Stimulated activated CD4-positive, alpha-beta T cell treated with anti-CD3 and anti-CD28 coated beads, Interleukin-4, amount 100 ng/mL, for 48 hours (primary cell): ENCODE measurements at regions not wholly inside any gene's neighbourhood (a gene's known extent, or its start where the extent isn't known, plus 50 kb on each side); places are given as distances from the start of the nearest gene placed in this dataset.
"Not testable (repeated sequence)": the region's sequence is repeated elsewhere in the genome, so short reads cannot be mapped to it uniquely, and the experiment has no call there.

Source experiments
- DNase-seq, 2 donors: peaks; one replicate each; pipeline ENCODE4 v3.0.0-alpha.2; 2020; ENCODE audit warnings: low read depth in 2 of 2

DNA sequence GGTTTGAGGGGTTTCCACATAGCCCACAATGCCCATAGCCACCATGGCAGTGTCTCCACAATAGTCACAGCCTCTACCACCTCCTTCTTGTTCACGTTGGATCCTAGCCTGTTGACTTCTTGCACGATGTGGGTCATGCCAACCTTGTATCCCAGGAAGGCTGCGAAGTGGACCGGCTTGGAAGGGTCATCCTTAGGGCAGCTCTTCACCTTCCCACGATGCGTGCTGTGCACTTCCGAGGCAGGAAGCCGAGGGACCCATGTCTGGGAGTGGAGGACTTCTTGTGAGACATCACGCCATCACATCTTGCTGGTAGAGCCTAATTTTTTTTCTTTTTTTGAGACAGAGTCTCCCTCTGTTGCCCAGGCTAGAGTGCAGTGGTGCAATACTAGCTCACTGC, 144.6 kb upstream of the ASB18 start:
- DNase-seq, result no peak

DNA sequence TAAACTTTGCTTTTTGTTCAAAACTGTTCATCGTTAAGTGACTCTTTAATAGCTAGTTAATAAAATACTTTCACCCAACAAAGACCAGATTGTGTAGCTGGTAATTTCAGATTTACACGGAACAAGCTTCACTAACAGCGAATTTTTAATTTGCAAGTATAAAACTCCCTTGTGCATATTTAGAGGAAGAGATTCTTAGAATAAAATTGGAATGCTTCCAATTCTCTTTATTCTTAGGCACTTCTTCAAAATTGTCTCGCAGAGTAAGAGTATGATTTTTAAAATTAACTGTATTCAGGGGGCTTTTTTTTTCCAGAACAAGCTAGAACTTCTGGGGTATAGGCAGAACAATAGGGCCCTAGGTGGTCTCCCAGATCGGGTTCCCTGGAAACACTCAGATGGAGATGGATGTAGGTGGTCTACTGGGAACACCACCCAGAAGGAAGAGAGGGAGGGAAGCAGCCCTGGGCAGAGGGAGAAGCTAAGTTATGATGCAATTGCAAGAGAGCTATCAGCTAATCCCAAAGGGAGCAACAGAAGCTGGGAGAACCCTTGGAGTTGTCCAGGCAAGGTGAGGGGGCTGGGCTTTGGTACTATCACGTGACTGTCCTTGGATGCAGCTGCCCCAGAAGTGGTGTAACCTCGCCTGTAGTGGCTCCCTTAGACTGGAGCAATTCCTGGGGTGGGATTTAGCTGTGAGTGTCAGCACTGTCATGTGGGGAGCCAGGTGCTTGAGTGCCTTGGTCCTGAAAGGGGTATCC, 151.7 kb upstream of the ASB18 start:
- no peak for DNase-seq

DNA sequence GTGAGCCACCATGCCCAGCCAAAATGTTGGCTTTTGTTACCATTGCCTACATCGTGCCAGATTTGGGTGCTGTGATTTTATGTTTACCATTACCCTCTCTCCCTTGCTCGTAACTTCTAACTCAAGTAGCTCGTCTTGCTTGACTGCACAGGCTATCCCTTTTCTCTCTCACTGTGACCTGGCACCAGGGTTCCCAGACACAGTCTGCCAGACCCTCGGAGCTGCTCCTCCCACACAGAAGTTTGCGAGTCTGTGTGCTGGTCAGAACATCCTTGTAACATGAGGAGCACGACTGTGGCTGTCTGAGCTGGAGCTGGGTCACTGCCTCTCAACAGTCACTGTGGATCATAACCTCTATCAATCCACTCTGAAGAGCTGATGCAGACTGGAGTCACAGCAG, 152.5 kb upstream of the ACKR3 start:
- no peak for DNase-seq

DNA sequence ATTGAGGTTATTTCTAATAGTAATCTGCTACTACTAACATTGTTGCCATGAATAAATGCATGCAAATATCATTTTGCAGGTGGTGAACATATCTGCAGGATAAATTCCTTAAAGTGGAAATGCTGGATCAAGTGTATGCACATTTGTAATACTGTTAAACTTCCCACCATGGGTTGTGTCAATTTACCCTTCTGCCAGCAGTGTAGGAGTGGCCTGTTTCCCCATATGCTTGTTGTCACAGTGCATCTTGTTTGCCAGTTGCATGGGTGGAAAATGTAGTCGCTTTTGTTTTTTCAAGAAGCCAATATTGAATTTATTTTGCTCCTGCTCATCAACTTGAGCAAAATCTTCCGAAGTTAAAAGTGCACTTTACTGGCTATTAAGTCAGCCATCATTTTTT, 139.0 kb upstream of the ACKR3 start:
- no peak for DNase-seq

DNA sequence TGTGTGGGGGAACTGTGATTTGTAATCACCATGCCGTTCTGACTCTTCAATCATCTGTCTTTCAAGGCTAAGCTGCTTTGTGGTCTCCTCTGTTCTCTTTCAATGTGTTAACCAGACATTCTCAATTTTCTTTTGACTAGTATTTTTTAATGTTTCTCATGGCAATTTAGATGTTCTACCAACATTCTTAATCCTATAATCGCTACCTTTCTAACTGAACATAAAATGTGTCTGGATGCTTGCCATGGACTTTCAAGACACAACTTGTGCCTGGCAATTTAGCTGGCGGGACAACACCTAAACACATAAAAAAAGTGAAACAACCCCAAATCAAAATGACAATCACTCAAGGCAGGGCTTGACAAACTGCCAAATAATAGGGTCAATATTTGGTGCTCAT, 135.0 kb upstream of the ACKR3 start:
- DNase-seq, result no peak

DNA sequence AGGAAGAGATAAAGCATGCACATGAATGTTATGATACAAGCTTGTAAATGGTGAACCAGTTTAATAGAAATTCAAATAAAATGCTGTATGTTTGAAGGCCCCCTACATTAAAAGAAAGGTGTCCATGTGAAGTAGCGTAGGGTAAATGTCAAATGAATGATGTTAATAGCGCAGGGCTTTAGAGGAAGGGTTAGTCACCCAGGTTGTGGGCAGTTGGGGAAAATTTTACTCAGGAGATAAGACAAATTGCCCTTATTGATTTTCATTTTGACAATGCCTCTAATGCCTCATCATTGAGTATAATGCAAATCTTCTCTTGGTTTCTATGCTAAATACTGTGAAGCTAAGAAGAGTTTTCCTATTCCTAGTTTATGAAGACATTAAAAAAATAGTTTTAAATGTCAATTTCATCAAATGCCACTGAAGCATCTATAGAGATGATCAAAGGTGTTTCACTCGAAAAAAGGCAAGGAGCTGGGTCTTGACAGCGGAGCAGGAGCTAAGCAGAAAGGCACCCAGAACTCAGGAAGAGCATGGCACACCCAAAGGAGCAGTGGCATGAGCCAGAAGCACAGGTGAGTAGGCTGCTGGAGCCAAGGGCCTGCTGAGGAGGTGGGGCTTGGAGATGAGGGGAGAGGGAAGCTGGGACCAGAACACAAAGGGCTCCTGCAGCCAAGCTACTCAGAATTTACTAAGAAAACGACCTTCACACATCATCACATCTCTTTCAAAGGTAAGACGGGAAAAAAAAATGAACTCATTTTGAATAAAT, 129.3 kb upstream of the ACKR3 start:
- no peak for DNase-seq

DNA sequence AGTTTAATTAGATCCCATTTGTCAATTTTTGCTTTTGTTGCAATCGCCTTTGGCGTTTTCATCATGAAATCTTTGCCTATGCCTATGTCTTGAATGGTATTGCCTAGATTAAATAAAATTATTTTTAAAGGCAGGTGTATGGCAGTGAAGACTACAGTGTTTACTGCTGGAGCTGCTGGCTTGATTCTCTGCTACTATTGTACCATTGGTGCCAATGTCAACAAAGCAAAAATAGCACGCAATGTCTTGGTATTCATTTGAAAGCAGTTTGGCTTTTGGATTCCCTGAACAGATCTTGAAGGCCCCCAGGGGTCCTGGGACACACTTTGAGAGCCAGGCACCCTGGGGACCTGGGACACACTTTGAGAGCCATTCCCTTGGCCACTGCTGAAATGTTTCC, 125.4 kb upstream of the ACKR3 start:
- no peak for DNase-seq

DNA sequence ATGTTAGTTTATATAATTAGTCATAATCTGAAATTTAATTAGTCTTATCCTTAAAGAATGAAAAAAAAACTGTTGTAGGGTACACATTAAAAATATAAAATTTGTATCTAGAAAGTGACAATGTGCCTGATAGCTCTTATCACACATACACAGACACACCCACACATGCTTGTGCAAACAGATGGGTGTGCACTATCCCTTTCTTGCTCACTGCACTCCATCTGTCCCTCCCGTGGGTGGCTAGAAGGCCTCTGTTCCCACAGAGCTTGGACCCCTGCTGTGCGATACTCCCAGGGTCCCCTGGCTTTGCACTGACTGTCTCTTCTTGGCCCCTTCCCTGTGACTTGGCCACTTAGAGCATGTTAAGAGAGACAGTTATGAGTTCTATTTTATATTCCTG, 123.9 kb upstream of the ACKR3 start:
- DNase-seq, result no peak

DNA sequence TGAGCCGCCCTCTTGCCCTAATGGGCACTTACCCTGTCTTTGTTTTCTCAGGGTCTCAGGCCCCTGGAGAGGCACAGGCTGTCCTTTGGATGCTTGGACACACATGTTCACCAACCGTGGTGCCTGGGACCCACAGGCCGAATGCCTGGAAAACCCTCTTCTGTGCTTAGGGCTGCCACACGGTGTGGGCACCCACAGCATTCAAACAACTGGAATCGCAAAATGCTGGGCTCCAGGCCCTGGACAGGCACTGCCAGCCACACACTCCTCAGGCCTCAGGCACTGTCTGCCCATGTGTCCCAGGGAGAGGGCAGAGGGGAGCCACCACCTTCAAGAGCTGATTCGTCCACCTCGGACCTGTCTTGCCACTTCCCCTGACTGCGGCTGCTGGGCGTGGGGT, 123.1 kb upstream of the ACKR3 start:
- no peak for DNase-seq

DNA sequence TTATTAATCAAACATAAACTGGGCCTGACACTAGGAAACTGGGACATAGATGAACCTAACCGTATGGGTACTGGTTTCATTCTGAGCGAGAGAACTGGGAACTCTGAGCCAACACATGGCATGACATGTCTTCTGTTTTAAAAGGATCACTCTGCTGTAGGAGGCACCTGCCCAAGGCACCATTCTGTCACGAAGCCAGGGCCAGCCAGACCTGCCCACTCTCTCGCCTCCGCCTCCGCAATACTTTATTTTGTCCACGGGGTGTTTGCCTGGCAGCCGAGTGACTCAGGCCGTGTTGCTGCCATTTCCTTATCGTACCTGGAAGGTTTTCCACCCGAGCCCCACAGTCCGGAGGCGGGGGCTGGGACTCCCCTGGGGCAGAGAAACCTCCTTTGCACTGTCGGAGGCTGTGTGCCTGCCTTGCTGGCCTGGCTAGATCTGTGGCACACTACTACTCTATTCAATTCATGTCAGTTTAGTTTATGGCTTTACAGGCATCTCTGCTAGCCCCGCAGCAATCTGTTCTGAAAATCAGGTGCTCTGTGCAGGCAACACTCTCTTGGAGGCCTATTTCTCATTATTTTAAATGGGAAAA, 120.4 kb upstream of the ACKR3 start:
- no peak for DNase-seq

DNA sequence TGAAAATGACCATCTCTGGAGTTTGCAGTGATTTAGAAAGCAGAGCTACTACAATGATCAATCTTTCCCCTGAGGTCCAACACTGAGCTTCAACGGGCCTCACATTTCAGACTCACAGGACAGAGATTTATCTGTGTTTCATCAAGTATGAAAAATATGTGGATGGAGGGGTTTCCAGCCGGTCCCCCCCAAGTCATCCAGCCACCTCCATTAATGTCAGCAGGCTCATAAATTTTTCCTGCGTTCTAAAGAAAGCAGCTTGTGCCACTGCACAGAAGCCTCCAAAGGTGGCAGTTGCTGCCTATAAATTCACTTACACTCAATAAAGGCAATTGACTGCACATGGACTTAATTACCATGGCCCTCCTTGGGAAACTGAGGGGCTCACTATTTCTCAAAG, 117.4 kb upstream of the ACKR3 start:
- DNase-seq, result no peak

DNA sequence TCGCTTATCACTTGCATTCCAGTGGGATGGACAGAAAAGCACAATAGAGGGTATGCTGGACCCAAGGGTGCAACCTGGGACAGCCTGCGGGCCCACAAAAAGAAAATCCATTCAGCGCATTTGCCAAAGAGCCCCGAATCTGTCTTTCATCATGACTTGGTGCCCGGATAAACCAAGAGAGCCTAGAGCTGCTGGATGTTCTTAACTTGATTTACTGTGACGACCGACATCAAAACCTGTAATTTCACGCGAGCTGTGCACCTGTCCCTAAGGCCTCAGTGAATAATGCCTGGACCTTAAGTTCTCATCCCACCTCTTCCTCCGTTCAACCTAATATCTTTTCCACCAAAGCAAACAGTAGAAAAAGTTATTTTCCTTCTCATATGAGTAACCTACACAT, 115.5 kb upstream of the ACKR3 start:
- no peak for DNase-seq

DNA sequence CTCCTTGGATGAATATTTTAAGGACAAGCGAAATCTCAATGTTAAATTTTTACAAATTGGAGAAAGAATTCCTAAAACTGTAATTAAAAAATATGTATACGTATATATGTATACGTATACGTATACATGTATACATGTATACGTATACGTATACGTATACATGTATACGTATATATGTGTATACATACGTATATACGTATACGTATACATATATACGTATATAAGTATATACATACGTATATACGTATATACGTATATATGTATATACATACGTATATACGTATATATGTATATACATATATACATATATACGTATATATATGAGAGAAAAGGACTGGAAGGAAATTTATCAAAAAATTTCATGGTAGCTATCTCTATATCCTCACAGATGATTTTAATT, 110.2 kb upstream of the ACKR3 start:
- DNase-seq, result no peak

DNA sequence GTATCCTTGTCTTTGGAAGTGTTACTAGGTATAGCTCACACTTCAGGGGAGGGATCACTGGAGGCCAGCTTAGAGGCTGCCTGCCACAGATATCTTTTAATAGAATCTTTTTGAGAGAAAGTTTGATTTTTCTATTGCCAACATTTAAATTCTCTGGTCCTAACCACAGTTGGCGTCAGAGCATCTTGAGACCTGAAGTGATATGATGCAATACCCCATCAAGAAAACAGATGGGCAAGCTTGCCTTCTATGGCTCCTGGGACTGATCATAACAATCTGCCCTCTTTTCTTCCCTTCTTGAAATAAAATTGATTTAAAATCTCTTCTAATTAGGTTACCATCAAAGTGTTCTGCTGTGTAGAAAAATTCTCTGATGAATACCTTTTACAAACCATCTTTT, 105.5 kb upstream of the ACKR3 start:
- DNase-seq, result no peak

DNA sequence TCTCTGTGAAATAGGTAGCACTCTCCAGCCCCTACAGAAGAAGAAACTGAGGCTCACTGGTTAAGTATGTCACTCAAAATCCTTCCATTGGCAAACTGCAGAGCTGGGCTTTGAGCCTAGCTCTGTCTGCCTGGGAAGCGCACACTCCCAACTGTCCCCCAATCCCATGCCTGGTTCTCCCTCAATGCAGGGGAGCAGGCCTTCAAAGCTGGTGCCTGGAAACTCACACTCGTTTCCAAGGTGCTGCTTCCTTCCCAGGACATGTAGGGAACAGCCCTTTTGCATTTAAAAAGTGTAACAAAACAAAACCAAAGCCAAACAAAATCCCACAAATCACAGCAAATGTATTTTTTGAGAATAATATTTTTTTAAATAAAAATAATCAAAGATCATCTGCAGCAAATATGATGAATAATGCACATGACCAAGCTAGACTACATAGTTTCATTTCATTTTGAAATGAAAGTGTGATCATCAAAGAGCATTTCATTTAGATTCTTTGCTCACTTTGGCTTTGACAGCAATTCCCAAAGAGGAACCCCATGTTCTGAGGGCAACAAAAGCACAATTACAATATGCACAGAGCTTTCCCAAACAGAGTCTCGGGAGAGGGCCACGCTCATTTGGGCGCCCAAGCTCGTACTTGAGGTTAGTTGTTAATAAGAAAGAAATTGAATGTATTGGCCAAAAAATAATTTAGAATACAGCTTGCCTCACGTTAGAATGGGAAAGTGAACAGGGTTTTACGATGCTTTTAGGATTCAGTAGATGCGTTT, 96.7 kb upstream of the ACKR3 start:
- DNase-seq, result no peak

DNA sequence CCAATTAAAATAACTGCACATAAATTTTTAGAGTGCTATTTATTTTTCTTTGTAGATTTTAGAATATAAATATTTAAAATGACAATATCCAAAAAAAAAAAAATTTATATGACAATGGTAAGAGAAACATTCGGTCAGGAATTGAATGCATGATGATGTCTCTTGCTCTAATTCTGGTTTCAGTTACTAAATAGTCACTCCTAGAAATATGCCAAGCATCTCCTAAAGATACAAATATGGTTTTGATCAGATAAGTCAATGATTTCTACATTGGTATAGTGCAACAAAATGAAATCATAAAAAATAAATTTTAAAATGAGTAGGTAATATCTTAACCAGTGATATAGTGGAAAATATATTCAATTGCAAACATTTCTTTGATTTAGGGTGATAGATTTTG, 95.9 kb upstream of the ACKR3 start:
- DNase-seq, result no peak

DNA sequence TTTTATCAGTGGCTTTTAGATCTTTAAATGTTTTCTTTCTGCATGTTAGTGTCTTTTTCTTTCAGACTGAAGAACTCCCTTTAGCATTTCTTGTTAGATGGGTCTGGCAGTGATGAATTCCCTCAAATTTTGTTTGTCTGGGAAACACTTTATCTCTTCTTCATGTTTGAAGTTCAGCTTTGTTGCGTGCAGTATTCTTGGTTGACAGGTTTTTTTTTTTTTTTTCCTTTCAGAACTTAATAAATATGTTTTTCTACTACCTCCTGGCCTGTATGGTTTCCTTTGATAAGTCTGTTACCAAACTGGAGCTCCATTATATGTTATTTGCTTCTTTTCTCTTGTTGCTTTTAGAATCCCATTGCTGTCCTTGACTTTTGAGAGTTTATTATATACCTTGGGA, 89.8 kb upstream of the ACKR3 start:
- no peak for DNase-seq

DNA sequence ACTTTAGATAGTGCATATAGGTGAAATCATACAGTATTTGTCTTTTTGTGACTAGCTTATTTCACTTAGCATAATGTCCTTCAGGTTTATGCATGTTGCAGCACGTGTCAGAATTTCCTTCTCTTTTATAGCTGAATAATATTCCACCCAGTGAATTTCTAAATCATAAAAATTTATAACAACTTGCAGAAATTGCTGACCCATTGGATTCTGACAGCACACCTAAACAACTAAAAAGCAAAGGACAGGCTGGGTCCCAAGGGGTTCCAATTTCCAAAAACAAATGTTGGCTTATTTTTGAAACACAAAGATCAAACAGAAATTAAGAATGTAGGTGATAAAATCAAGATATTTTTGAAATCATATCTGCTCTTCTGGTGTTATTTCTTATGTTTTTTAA, 86.5 kb upstream of the ACKR3 start:
- no peak for DNase-seq

DNA sequence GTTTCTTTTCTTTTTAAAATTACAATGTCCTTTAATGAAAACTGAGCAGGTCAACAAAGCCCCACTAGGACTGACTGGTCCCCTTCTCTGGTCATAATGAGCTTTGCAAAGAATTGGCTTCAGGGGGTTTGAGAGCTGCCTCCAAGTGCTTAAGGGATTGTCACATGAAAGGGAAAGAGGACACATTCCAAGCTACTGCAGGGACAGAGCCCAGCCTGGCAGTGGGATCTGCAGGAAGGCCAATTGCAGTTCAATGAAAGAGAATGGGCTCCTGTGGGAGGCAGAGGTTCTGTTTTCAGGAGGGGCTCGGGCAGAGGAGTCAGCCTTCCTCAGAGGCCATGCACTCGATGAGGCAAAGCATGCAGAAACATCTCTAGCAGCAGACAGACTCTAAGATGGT, 84.1 kb upstream of the ACKR3 start:
- no peak for DNase-seq

DNA sequence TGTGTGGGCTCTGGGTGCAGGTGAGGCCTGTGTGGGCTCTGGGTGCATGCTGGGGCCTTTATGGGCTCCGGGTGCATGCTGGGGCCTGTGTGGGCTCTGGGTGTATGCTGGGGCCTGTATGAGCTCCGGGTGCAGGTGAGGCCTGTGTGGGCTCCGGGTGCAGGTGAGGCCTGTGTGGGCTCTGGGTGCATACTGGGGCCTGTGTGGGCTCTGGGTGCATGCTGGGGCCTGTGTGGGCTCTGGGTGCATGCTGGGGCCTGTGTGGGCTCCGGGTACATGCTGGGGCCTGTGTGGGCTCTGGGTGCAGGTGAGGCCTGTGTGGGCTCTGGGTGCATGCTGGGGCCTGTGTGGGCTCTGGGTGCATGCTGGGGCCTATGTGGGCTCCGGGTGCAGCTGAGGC, 80.5 kb upstream of the ACKR3 start:
- DNase-seq, result not testable (repeated sequence)

DNA sequence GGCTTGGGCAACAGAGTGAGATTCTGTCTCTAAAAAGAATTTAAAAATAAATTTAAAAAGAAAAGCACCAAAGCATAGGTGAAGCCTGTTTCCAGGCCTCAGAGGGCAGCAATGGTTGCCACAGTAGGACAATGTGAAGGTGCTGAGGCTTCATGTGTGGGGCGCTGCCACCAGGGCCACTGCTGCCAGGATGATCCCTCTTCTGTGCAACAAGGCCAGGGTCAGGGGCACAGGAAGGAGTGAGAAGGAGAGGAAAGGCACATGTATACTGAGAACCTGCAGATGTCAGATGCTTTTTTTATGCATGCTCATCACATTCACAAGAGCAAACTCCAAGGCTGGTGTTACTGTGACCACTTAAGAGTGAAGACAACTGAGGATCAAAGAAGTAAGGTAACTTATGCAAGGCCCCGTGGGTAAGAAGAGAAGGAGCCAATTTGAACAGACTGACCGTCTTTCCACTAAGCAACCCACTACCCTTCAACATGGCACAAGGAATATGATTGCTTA, 79.7 kb upstream of the ACKR3 start:
- DNase-seq, result no peak

DNA sequence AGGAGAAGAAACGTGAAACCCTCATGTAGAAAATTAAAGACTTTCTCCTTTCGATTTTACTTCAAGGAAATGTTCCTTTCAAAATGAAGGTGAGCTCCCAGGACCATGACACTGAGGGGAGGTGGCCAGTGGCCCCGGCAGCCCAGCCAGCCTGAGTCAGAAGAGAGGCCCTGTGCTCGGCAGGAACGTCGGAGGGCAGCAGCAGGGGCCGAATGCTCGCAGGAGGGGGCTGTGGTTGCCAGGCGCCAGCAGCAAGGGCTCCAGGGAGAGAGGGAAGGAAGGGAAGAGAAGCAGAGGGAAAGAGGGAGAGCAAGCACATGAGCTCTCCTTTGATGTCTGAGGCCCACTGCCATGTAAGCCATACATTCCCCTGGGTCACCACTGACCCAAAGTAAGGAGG, 73.3 kb upstream of the ACKR3 start:
- DNase-seq, result no peak
